ENCODE measurements at regions not wholly inside any gene's neighbourhood (a gene's known extent, or its start where the extent isn't known, plus 50 kb on each side); places are given as distances from the start of the nearest gene placed in this dataset.

GRCh38 chr3:72544239-72544638, 304.0 kb downstream of the SHQ1 start:
- Histone ChIP-seq H3K27ac (ENCODE audit: low read length) (no peak overlapping the region), H3K27me3 (ENCODE audit: control insufficient read depth, insufficient read depth, low read length) (no peaks in the 10 kb centered on the region), H3K4me3 (ENCODE audit: low read depth in 2 of 2, low read length in 2 of 2) (no peak overlapping the region), H3K36me3 (ENCODE audit: control insufficient read depth, insufficient read depth, low read length) (no peaks in the 10 kb centered on the region), H3K4me1 (ENCODE audit: control insufficient read depth, insufficient read depth, low read length) (no peaks in the 10 kb centered on the region), H3K9me3 (ENCODE audit: control insufficient read depth, insufficient read depth, low read depth, low read length) (no peaks in the 10 kb centered on the region)
- DNase-seq (ENCODE audit: low read depth, low spot score) (no peak), ATAC-seq (no peak)
- in situ Hi-C loops (cut with HindIII; ENCODE audit: low pct_unique_long_range_greater_than_20kb, low sequenced_read_pairs) = no loop called here
- ChIA-PET POLR2A (no interaction called here), CTCF (no interaction called here)
- intact Hi-C loops (cut with micrococcal nuclease; ENCODE audit: unreplicated experiment) = no loop called here
- TF ChIP-seq, protein P1, sequence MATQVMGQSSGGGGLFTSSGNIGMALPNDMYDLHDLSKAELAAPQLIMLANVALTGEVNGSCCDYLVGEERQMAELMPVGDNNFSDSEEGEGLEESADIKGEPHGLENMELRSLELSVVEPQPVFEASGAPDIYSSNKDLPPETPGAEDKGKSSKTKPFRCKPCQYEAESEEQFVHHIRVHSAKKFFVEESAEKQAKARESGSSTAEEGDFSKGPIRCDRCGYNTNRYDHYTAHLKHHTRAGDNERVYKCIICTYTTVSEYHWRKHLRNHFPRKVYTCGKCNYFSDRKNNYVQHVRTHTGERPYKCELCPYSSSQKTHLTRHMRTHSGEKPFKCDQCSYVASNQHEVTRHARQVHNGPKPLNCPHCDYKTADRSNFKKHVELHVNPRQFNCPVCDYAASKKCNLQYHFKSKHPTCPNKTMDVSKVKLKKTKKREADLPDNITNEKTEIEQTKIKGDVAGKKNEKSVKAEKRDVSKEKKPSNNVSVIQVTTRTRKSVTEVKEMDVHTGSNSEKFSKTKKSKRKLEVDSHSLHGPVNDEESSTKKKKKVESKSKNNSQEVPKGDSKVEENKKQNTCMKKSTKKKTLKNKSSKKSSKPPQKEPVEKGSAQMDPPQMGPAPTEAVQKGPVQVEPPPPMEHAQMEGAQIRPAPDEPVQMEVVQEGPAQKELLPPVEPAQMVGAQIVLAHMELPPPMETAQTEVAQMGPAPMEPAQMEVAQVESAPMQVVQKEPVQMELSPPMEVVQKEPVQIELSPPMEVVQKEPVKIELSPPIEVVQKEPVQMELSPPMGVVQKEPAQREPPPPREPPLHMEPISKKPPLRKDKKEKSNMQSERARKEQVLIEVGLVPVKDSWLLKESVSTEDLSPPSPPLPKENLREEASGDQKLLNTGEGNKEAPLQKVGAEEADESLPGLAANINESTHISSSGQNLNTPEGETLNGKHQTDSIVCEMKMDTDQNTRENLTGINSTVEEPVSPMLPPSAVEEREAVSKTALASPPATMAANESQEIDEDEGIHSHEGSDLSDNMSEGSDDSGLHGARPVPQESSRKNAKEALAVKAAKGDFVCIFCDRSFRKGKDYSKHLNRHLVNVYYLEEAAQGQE (IDR thresholded peaks at IDR 0.05; ENCODE audit: insufficient read depth in 1 of 2, low read depth in 2 of 2, low read length in 1 of 2) = no peak
- TF ChIP-seq POLR2AphosphoS5 (IDR thresholded peaks at IDR 0.05; ENCODE audit: low read depth, low read length) (no peak), SIN3A (IDR thresholded peaks at IDR 0.05; ENCODE audit: borderline replicate concordance, insufficient read depth, low read depth, low read length) (no peak), TCF7L2 (IDR thresholded peaks at IDR 0.05; ENCODE audit: low read depth, low read length) (no peak)
- TF ChIP-seq, protein P2, sequence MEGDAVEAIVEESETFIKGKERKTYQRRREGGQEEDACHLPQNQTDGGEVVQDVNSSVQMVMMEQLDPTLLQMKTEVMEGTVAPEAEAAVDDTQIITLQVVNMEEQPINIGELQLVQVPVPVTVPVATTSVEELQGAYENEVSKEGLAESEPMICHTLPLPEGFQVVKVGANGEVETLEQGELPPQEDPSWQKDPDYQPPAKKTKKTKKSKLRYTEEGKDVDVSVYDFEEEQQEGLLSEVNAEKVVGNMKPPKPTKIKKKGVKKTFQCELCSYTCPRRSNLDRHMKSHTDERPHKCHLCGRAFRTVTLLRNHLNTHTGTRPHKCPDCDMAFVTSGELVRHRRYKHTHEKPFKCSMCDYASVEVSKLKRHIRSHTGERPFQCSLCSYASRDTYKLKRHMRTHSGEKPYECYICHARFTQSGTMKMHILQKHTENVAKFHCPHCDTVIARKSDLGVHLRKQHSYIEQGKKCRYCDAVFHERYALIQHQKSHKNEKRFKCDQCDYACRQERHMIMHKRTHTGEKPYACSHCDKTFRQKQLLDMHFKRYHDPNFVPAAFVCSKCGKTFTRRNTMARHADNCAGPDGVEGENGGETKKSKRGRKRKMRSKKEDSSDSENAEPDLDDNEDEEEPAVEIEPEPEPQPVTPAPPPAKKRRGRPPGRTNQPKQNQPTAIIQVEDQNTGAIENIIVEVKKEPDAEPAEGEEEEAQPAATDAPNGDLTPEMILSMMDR (IDR thresholded peaks at IDR 0.05) = no peak
- no TSS peak for BruUV-seq (replicated peaks)

DNA sequence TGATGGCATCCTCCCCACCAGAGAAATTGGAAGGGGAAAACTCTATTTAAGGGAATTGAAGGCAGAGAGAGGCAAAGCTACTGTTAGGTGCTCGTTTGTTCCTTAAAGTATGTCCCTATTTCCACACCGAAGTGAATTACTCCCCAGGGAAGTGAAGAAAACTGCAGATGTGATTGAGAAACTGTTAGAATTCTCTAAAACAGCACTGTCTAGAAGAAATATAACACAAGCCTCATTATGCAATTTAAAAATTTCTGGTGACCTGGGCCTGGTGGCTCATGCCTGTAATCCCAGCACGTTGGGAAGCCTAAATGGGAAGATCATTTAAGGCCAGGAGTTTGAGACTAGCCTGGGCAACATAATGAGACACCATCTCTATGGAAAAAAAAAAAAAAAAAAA, 305.0 kb downstream of the SHQ1 start:
- Histone ChIP-seq H3K27me3 (ENCODE audit: control insufficient read depth, insufficient read depth, low read length) (no peaks in the 10 kb centered on the region), H3K4me1 (ENCODE audit: control insufficient read depth, insufficient read depth, low read length) (no peaks in the 10 kb centered on the region), H3K9me3 (ENCODE audit: control insufficient read depth, insufficient read depth, low read depth, low read length) (no peaks in the 10 kb centered on the region), H3K27ac (ENCODE audit: low read length) (no peak overlapping the region), H3K36me3 (ENCODE audit: control insufficient read depth, insufficient read depth, low read length) (no peaks in the 10 kb centered on the region), H3K4me3 (ENCODE audit: low read depth in 2 of 2, low read length in 2 of 2) (no peak overlapping the region)
- CTCF ChIA-PET = no interaction called here
- DNase-seq (ENCODE audit: low read depth, low spot score) (no peak), ATAC-seq (no peak)
- in situ Hi-C loops (cut with HindIII; ENCODE audit: low pct_unique_long_range_greater_than_20kb, low sequenced_read_pairs) (no loop called here), intact Hi-C loops (cut with micrococcal nuclease; ENCODE audit: unreplicated experiment) (no loop called here)
- POLR2A ChIA-PET = no interaction called here
- no TSS peak for BruUV-seq (replicated peaks)
- TF ChIP-seq SIN3A (IDR thresholded peaks at IDR 0.05; ENCODE audit: borderline replicate concordance, insufficient read depth, low read depth, low read length) = no peak
- no peak for TF ChIP-seq POLR2AphosphoS5 (IDR thresholded peaks at IDR 0.05; ENCODE audit: low read depth, low read length)
- TF ChIP-seq, protein P1 (IDR thresholded peaks at IDR 0.05; ENCODE audit: insufficient read depth in 1 of 2, low read depth in 2 of 2, low read length in 1 of 2) = no peak
- TF ChIP-seq, protein P2 (IDR thresholded peaks at IDR 0.05) = no peak
- TF ChIP-seq TCF7L2 (IDR thresholded peaks at IDR 0.05; ENCODE audit: low read depth, low read length) = no peak
